Kidney (tissue), 13 donors: ENCODE measurements at regions not wholly inside any gene's neighbourhood (a gene's known extent, or its start where the extent isn't known, plus 50 kb on each side); places are given as distances from the start of the nearest gene placed in this dataset.

ENCODE experiments used
- DNase-seq, 5 donors: peaks; one replicate each; pipeline ENCODE4 v3.0.0-alpha.2; 2013 to 2020
- FAIRE-seq: peaks from 2 replicates; lab custom pipeline; 2012; peaks lifted over from hg19 to GRCh38; lab: Jason Lieb, UNC
- H3K27ac ChIP-seq, 2 donors: one replicate each; pipeline ENCODE4 v1.7.0; 2013; ENCODE audit warnings: low read depth in 2 of 2, low read length in 2 of 2, inconsistent platforms in 1 of 2
- H3K27me3 ChIP-seq: one replicate; pipeline ENCODE4 v1.7.1; 2013; ENCODE audit warnings: low read length, inconsistent platforms; ENCODE audit not compliant: control insufficient read depth, insufficient read depth
- H3K36me3 ChIP-seq, 3 donors: one replicate each; pipeline versions ENCODE4 v1.7.0 to v1.7.1; 2013; ENCODE audit warnings: low read length in 3 of 3, control low read depth in 1 of 3, inconsistent platforms in 1 of 3; ENCODE audit not compliant: insufficient read depth in 3 of 3, control insufficient read depth in 2 of 3
- H3K4me1 ChIP-seq, 3 donors: one replicate each; pipeline versions ENCODE4 v1.7.0 to v1.7.1; 2013; ENCODE audit warnings: low read length in 3 of 3, inconsistent platforms in 1 of 3, low read depth in 1 of 3; ENCODE audit not compliant: control insufficient read depth in 2 of 3, insufficient read depth in 2 of 3
- H3K4me3 ChIP-seq, 3 donors: one replicate each; pipeline versions ENCODE4 v1.7.0 to v1.8.1; 2013; ENCODE audit warnings: low read length in 3 of 3, control low read depth in 1 of 3, inconsistent platforms in 1 of 3
- H3K9ac ChIP-seq, 3 donors: one replicate each; pipeline versions ENCODE4 v1.7.0 to v1.7.1; 2013; ENCODE audit warnings: low read length in 3 of 3, control low read depth in 1 of 3, inconsistent platforms in 1 of 3
- H3K9me3 ChIP-seq, 3 donors: one replicate each; pipeline versions ENCODE4 v1.7.0 to v1.7.1; 2013; ENCODE audit warnings: low read length in 3 of 3, control low read depth in 1 of 3, inconsistent platforms in 1 of 3; ENCODE audit not compliant: control insufficient read depth in 2 of 3, insufficient read depth in 1 of 3
- intact Hi-C: fragments of 100-400 bp; cut with DNase I; formaldehyde crosslinking; loops from one replicate; pipeline ENCODE4 v1.11.1; 2022
- TF ChIP-seq, protein P1 (sequence below): IDR thresholded peaks from 3 replicates; pipeline ENCODE4 v1.5.1; 2012; ENCODE audit warnings: mild to moderate bottlenecking, moderate library complexity, borderline replicate concordance; ENCODE audit not compliant: insufficient read depth; ENCODE audit errors: extremely low read depth
- donor health status: control.
- donor health status: control.
- donor health status: control.
- donor health status: control.
- donor health status: control.
- donor health status: DM: yes; HTN: yes; CAD: no.
- donor health status: Normal renal cell carcinoma (clear cell type).

DNA sequence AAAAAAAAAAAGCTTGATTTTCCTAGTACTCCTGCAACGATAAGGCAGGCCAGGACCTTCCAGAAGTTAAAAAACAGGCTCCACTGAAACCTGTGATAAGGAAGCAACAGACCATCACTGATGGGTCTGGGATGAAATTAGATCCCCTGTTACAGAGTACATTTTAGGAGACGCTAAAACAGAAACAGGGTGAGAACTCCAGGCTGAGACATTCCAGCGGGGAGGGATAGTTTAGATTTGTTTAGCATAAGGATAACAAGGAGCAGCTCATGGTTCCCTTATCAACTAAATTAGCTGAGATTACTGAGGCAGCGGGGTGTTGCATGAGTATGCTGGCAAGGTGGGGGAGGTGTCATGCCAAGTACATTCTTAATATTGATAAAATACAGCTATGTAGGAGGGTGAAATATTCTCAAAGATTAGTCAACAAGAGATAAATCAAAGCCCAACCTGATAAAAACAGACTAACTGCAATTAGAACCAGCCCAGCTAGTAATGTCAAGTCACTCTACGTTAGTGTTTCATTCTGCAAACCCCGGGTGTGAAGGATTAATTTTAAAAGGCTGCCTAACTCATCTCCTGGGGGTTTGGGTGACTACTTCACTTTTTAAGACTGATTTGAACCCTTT lies 75.0 kb upstream of the BZW1 start:
- intact Hi-C loops = no loop called here
- H3K9ac ChIP-seq = no peak overlapping the region
- peaks cover 0 to 5% (median 0%) of the 10 kb centered on the region in 3 donors for H3K4me1 ChIP-seq
- FAIRE-seq = no peak
- H3K36me3 ChIP-seq = no peaks in the 10 kb centered on the region
- DNase-seq = peak in 2 of 5 donors; percentile 46 to 62
- H3K4me3 ChIP-seq = no peak overlapping the region
- H3K27ac ChIP-seq = no peak overlapping the region
- H3K27me3 ChIP-seq = no peaks in the 10 kb centered on the region
- TF ChIP-seq, protein P1, sequence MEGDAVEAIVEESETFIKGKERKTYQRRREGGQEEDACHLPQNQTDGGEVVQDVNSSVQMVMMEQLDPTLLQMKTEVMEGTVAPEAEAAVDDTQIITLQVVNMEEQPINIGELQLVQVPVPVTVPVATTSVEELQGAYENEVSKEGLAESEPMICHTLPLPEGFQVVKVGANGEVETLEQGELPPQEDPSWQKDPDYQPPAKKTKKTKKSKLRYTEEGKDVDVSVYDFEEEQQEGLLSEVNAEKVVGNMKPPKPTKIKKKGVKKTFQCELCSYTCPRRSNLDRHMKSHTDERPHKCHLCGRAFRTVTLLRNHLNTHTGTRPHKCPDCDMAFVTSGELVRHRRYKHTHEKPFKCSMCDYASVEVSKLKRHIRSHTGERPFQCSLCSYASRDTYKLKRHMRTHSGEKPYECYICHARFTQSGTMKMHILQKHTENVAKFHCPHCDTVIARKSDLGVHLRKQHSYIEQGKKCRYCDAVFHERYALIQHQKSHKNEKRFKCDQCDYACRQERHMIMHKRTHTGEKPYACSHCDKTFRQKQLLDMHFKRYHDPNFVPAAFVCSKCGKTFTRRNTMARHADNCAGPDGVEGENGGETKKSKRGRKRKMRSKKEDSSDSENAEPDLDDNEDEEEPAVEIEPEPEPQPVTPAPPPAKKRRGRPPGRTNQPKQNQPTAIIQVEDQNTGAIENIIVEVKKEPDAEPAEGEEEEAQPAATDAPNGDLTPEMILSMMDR = no peak
- H3K9me3 ChIP-seq = no peaks in the 10 kb centered on the region

DNA sequence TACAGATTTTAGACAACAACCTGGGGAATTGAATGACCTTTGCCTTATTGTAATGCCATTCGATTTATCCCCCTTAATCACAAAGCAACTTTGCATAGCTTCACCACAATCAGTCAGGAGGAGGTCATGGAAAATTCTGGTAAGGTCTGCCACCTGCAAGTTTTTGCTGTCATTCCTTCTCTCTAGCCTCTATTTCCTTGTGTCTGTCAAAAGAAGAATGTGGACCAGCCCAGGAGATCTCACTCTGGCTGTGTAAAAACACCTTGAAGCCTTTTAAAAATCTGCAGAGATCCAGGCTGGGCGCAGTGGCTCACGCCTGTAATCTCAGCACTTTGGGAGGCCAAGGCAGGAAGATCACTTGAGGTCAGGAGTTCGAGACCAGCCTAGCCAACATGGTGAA lies 74.1 kb upstream of the BZW1 start:
- Histone ChIP-seq H3K9me3 (no peaks in the 10 kb centered on the region), H3K4me3 (no peak overlapping the region), H3K9ac (no peak overlapping the region), H3K27me3 (no peaks in the 10 kb centered on the region), H3K4me1 (peaks cover 0 to 11% (median 0%) of the 10 kb centered on the region in 3 donors), H3K27ac (no peak overlapping the region), H3K36me3 (no peaks in the 10 kb centered on the region)
- intact Hi-C loops = no loop called here
- FAIRE-seq (no peak), DNase-seq (no peak)
- TF ChIP-seq, protein P1 = no peak

DNA sequence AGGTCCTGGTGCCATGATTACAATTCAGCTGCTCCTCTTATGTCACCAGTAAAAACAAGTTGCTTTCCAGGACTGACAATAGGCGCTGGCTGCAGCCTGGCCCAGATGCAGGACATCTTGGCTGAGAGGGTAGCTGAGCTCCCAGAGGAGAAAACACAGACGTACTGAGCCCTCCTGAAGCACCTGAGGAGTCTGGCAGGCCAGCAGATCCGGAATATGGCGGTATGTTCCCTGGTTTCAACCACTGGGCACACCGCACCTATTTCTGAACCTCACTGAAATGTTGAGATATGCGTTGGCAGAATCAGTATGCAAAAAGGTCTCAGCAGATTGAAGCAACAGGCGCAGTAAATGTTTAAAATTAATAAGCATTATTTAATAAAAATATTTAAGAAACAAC lies 73.1 kb upstream of the BZW1 start:
- TF ChIP-seq, protein P1 = no peak
- intact Hi-C loops = no loop called here
- Histone ChIP-seq H3K27me3 (no peaks in the 10 kb centered on the region), H3K9ac (no peak overlapping the region), H3K4me1 (peaks cover 0 to 14% (median 0%) of the 10 kb centered on the region in 3 donors), H3K36me3 (no peaks in the 10 kb centered on the region), H3K4me3 (no peak overlapping the region), H3K27ac (no peak overlapping the region), H3K9me3 (no peaks in the 10 kb centered on the region)
- FAIRE-seq = no peak
- DNase-seq = no peak

DNA sequence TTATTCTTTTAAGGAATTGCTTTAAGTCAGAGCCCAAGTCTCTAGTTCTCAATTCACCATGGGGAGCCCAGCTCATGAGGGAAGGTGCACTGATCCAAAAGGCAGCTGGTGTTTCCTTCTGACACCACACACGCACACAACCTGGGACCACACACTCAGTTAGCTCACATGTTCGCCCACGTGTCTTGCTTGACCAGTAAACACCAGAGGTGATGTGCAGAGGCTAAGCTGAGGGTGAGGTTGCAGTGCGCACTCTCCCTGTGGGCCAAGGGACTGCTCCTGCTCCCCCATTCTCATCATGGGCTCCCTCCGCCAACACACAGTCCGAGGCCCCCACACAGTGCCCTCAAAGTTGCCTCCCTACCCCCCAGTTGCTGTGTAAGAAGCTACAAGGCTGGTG lies 70.8 kb upstream of the BZW1 start:
- TF ChIP-seq, protein P1 = no peak
- Histone ChIP-seq H3K9me3 (no peaks in the 10 kb centered on the region), H3K36me3 (no peaks in the 10 kb centered on the region), H3K4me1 (peaks cover 0 to 14% (median 0%) of the 10 kb centered on the region in 3 donors), H3K27ac (no peak overlapping the region), H3K9ac (no peak overlapping the region), H3K27me3 (no peaks in the 10 kb centered on the region), H3K4me3 (no peak overlapping the region)
- DNase-seq = no peak
- intact Hi-C loops = no loop called here
- no peak for FAIRE-seq
